Loucy (cell line): ENCODE measurements at regions not wholly inside any gene's neighbourhood (a gene's known extent, or its start where the extent isn't known, plus 50 kb on each side); places are given as distances from the start of the nearest gene placed in this dataset.

Experiments
- EZH2phosphoT487 ChIP-seq: fragments of 200-600 bp; IDR thresholded peaks from 2 replicates; pipeline ENCODE4 v1.6.1; 2018; ENCODE audit warnings: antibody characterized with exemption, mild to moderate bottlenecking, moderate library complexity, borderline replicate concordance
- TF ChIP-seq, protein P1 (sequence below): fragments of 200-600 bp; sonication (generic); conservative IDR thresholded peaks from 2 replicates; pipeline ENCODE4 v1.5.1; 2014; ENCODE audit warnings: mild to moderate bottlenecking, antibody characterized with exemption, low read length

- TF ChIP-seq, protein P1, sequence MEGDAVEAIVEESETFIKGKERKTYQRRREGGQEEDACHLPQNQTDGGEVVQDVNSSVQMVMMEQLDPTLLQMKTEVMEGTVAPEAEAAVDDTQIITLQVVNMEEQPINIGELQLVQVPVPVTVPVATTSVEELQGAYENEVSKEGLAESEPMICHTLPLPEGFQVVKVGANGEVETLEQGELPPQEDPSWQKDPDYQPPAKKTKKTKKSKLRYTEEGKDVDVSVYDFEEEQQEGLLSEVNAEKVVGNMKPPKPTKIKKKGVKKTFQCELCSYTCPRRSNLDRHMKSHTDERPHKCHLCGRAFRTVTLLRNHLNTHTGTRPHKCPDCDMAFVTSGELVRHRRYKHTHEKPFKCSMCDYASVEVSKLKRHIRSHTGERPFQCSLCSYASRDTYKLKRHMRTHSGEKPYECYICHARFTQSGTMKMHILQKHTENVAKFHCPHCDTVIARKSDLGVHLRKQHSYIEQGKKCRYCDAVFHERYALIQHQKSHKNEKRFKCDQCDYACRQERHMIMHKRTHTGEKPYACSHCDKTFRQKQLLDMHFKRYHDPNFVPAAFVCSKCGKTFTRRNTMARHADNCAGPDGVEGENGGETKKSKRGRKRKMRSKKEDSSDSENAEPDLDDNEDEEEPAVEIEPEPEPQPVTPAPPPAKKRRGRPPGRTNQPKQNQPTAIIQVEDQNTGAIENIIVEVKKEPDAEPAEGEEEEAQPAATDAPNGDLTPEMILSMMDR, result no peak
- TF ChIP-seq EZH2phosphoT487, result no peak
Measured at GRCh38 chr11:116459185-116460045, 313.4 kb downstream of the BUD13 start.
